ENCODE measurements at regions not wholly inside any gene's neighbourhood (a gene's known extent, or its start where the extent isn't known, plus 50 kb on each side); places are given as distances from the start of the nearest gene placed in this dataset.
"Not testable (repeated sequence)": the region's sequence is repeated elsewhere in the genome, so short reads cannot be mapped to it uniquely, and the experiment has no call there.

DNA sequence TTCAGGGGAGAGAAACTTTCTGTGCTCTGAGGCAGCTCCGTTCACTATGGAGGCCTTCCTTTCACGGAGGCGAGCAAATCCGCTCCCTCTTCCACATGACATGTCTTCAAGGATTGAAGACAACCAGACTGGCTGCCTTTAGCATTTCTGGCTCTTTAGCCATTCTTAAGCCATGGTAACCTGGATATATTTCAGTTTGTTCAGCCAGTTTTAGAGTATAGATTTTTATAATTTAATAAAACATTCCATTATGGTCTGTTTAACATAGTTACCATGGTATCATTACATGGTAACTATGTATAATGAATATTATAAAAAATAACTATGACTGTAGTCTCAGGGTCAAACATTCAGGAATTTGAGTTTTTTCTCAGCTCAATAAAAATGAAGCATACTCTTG is 54.2 kb upstream of the NFIA start:
- no peak overlapping the region for H3K27ac ChIP-seq
- no peaks in the 10 kb centered on the region for H3K36me3 ChIP-seq
- no peak overlapping the region for H3K4me3 ChIP-seq
- TF ChIP-seq, protein P1, sequence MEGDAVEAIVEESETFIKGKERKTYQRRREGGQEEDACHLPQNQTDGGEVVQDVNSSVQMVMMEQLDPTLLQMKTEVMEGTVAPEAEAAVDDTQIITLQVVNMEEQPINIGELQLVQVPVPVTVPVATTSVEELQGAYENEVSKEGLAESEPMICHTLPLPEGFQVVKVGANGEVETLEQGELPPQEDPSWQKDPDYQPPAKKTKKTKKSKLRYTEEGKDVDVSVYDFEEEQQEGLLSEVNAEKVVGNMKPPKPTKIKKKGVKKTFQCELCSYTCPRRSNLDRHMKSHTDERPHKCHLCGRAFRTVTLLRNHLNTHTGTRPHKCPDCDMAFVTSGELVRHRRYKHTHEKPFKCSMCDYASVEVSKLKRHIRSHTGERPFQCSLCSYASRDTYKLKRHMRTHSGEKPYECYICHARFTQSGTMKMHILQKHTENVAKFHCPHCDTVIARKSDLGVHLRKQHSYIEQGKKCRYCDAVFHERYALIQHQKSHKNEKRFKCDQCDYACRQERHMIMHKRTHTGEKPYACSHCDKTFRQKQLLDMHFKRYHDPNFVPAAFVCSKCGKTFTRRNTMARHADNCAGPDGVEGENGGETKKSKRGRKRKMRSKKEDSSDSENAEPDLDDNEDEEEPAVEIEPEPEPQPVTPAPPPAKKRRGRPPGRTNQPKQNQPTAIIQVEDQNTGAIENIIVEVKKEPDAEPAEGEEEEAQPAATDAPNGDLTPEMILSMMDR (IDR thresholded peaks at IDR 0.05), result no peak
- DNase-seq (no peak), ATAC-seq (no peak)
- H3K27me3 ChIP-seq (ENCODE audit: low read depth), result no peaks in the 10 kb centered on the region
- no peaks in the 10 kb centered on the region for H3K4me1 ChIP-seq
- intact Hi-C loops (cut with DNase I), result no loop called here
- H3K9me3 ChIP-seq, result no peaks in the 10 kb centered on the region

DNA sequence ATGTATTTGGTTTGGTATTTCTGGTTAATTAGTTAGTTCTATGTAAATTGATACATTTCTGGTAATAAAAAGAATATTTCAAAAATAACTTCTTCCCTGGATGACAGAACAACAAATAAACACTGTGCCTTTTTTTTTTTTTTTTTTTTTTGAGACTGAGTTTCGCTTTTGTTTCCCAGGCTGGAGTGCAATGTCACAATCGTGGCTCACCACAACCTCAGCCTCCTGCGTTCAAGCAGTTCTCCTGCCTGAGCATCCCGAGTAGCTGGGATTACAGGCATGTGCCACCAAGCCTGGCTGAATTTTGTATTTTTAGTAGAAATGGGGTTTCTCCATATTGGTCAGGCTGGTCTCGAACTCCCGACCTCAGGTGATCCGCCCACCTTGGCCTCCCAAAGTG is 64.3 kb upstream of the NFIA start:
- H3K27me3 ChIP-seq (ENCODE audit: low read depth); H3K9me3 ChIP-seq; H3K36me3 ChIP-seq; H3K4me1 ChIP-seq; H3K27ac ChIP-seq; ATAC-seq; DNase-seq; intact Hi-C loops (cut with DNase I); H3K4me3 ChIP-seq: not testable (repeated sequence)

DNA sequence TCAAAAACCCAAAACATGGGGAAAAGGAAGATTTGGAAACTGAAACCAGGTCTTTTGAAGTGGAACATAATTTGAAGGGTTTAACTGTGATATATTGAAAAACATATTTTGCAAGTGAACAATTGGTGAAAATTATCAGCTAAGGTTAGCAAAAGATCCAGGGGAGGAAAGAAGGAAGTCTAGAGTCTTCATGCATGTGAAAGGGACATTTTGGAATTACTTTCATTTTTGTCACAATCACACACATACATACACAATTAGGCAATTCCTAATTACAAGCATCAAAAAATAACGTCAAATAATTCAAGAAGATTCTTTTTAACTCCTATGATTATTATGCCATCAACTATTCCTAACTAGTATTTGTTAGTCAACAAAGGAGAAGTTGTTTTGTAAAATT is 64.7 kb upstream of the NFIA start:
- TF ChIP-seq, protein P1 (IDR thresholded peaks at IDR 0.05), result no peak
- H3K4me3 ChIP-seq, result no peak overlapping the region
- intact Hi-C loops (cut with DNase I), result no loop called here

DNA sequence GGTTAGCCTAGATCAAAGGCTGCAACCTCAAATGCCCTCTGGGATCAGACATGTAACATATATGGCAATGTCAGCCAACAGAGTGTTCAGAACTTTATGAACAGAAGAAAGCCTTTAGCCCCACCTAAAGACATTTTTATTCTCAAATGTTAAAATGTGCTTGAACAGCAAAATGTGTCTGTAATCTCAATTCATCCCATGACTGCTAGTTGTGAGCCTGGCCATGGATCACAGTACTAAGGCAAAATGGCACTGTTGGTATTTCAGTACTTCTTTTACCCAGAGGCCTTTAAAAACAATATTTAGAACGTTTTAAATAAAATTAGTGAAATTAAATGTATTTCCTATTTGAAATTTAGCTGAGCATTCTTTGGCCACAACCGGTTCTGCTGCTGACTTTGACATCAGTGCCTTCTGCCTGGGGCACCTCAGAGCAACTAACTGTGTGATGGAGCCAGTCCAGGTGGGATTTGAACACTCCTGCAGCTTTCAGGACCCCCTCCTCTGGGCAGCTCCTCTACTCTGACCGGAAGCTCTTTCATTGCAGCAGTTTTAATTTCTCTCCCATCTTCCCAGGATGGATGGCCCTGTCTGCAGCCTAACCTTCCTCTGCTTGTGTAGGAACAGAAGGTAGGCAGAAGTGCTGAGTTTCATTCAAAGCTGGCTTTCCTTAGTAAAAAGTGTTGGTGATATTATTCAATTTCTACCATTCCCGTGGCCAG is 68.3 kb upstream of the NFIA start:
- TF ChIP-seq, protein P1 (IDR thresholded peaks at IDR 0.05), result no peak
- H3K4me3 ChIP-seq, result no peak overlapping the region
- intact Hi-C loops (cut with DNase I), result no loop called here
- H3K27ac ChIP-seq, result no peak overlapping the region
- H3K9me3 ChIP-seq, result no peaks in the 10 kb centered on the region
- H3K27me3 ChIP-seq (ENCODE audit: low read depth), result no peaks in the 10 kb centered on the region
- no peaks in the 10 kb centered on the region for H3K36me3 ChIP-seq
- no peaks in the 10 kb centered on the region for H3K4me1 ChIP-seq
- ATAC-seq (no peak), DNase-seq (no peak)

More for the DNA sequence above, 64.7 kb upstream of the NFIA start:
- Histone ChIP-seq H3K36me3 (no peaks in the 10 kb centered on the region), H3K27me3 (ENCODE audit: low read depth) (no peaks in the 10 kb centered on the region), H3K4me1 (no peaks in the 10 kb centered on the region), H3K27ac (no peak overlapping the region), H3K9me3 (no peaks in the 10 kb centered on the region)
- ATAC-seq (no peak), DNase-seq (no peak)

- Histone ChIP-seq H3K9me3 (no peaks in the 10 kb centered on the region), H3K36me3 (no peaks in the 10 kb centered on the region), H3K27me3 (ENCODE audit: low read depth) (no peaks in the 10 kb centered on the region), H3K27ac (no peak overlapping the region), H3K4me1 (no peaks in the 10 kb centered on the region), H3K4me3 (no peak overlapping the region)
- ATAC-seq (no peak), DNase-seq (no peak)
- TF ChIP-seq, protein P1 (IDR thresholded peaks at IDR 0.05), result no peak
- intact Hi-C loops (cut with DNase I), result no loop called here
These were observed 69.0 kb upstream of the NFIA start for GRCh38 chr1:61013189-61013945.

DNA sequence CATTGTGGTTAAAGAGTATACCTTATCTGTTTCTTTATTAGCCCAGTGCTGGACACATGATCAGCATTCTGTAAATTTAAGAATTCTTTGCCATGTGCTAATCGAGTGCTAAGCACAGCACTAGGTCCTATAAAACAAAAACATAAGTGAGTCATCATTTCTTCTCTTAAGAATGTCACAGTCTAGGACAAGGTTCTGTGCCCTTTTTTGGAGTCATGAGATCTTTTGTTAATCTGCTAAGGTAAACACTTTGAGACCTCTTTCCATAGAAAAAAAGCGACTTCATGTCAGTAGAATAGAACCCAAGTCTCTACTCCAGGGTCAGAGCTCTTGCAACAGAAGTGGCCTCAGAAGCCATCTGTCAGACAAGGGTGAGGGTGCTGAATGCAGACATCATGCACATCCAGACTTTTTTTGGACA is 70.0 kb upstream of the NFIA start:
- Histone ChIP-seq H3K4me3 (no peak overlapping the region), H3K27me3 (ENCODE audit: low read depth) (no peaks in the 10 kb centered on the region)

More for the DNA sequence above, 70.0 kb upstream of the NFIA start:
- DNase-seq, result no peak
- Histone ChIP-seq H3K36me3 (no peaks in the 10 kb centered on the region), H3K4me1 (no peaks in the 10 kb centered on the region), H3K9me3 (no peaks in the 10 kb centered on the region), H3K27ac (no peak overlapping the region)
- no peak for ATAC-seq
- TF ChIP-seq, protein P1 (IDR thresholded peaks at IDR 0.05), result no peak
- intact Hi-C loops (cut with DNase I), result no loop called here
